ENCODE measurements at regions not wholly inside any gene's neighbourhood (a gene's known extent, or its start where the extent isn't known, plus 50 kb on each side); places are given as distances from the start of the nearest gene placed in this dataset.
"Not testable (repeated sequence)": the region's sequence is repeated elsewhere in the genome, so short reads cannot be mapped to it uniquely, and the experiment has no call there.

DNA sequence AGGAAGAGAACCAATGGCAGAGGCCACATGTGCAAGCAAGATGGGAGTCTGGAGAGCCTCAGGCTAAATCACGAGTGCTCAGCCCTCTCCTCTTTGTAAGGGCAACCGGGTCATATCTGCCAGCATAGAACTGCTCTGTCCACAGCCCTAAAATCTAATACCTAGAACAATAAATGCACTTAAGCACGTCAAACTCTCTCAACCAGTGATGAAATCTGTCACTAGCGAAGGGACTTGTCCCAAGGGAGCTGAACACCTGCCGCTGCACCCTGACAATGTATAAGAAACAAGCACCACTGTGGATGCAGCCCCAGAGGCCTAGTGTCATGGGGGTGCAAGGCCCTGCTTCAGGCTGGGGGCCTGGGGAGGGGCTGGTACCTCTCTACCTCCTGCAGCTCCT, 82.5 kb downstream of the PRL start:
- no peaks in the 10 kb centered on the region for H3K27me3 ChIP-seq (replicated peaks in 1 of 2; ENCODE audit: control insufficient read depth in 2 of 2, extremely low read depth in 1 of 2, insufficient read depth in 2 of 2, low read length in 1 of 2)
- Mint-ChIP-seq H3K4me3 (no peak overlapping the region), H3K4me1 (no peaks in the 10 kb centered on the region), H3K27me3 (no peaks in the 10 kb centered on the region), H3K36me3 (no peaks in the 10 kb centered on the region), H3K9me3 (no peaks in the 10 kb centered on the region), H3K27ac (no peak overlapping the region)
- H3K36me3 ChIP-seq (ENCODE audit: control insufficient read depth in 2 of 2, extremely low read depth in 1 of 2, insufficient read depth in 1 of 2, low read length in 1 of 2): no peaks in the 10 kb centered on the region
- no peaks in the 10 kb centered on the region for H3K9me3 ChIP-seq
- POLR2A ChIA-PET: no interaction called here
- WGBS (ENCODE audit: insufficient coverage): 53% methylated on average over 3 of the region's 5 CpGs
- DNase-seq (no peak), ATAC-seq (replicated peaks in 1 of 4) (no peak)
- H3K4me1 ChIP-seq (ENCODE audit: control insufficient read depth in 1 of 2, extremely low read depth in 1 of 2, insufficient read depth in 2 of 2, low read length in 2 of 2): no peaks in the 10 kb centered on the region
- no peak overlapping the region for H3K4me3 ChIP-seq (ENCODE audit: control insufficient read depth in 1 of 2, extremely low read depth in 1 of 2, low read length in 1 of 2)
- no peak overlapping the region for H3K27ac ChIP-seq (ENCODE audit: low read length)
- CTCF ChIA-PET: interaction anchor here in 1 of 2 donors (0.7 kb wide), 1 partner anchor 937 kb away, joined by 4 read pairs; no protein-coding TSS in a partner anchor

DNA sequence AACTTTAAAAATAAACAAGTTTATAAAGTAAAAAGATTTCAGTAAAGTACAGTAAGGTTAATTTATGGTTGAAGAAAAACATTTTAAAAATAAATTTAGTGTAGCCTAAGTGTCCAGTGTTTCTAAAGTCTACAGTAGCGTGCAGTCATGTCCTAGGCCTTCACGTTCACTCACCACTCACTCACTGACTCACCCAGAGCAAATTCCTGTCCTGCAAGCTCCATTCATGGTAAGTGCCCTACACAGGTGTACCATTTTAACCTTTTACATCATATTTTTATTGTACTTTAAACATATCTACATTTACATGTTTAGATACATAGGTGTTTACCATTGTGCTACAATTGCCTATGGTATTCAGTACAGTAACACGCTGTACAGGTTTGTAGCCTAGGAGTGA, 81.4 kb downstream of the PRL start:
- WGBS (ENCODE audit: insufficient coverage): 58% methylated on average over 2 of the region's 3 CpGs
- H3K27ac Mint-ChIP-seq; DNase-seq; ATAC-seq (replicated peaks in 1 of 4); POLR2A ChIA-PET; H3K4me3 Mint-ChIP-seq; H3K36me3 Mint-ChIP-seq; H3K4me1 Mint-ChIP-seq; H3K4me3 ChIP-seq (ENCODE audit: control insufficient read depth in 1 of 2, extremely low read depth in 1 of 2, low read length in 1 of 2); H3K27me3 ChIP-seq (replicated peaks in 1 of 2; ENCODE audit: control insufficient read depth in 2 of 2, extremely low read depth in 1 of 2, insufficient read depth in 2 of 2, low read length in 1 of 2); H3K27me3 Mint-ChIP-seq; H3K27ac ChIP-seq (ENCODE audit: low read length); H3K9me3 ChIP-seq; H3K4me1 ChIP-seq (ENCODE audit: control insufficient read depth in 1 of 2, extremely low read depth in 1 of 2, insufficient read depth in 2 of 2, low read length in 2 of 2); H3K9me3 Mint-ChIP-seq; H3K36me3 ChIP-seq (ENCODE audit: control insufficient read depth in 2 of 2, extremely low read depth in 1 of 2, insufficient read depth in 1 of 2, low read length in 1 of 2): not testable (repeated sequence)
- CTCF ChIA-PET: interaction anchor here in 1 of 2 donors (0.8 kb wide), 1 partner anchor 232 kb away, joined by 3 read pairs; no protein-coding TSS in a partner anchor

DNA sequence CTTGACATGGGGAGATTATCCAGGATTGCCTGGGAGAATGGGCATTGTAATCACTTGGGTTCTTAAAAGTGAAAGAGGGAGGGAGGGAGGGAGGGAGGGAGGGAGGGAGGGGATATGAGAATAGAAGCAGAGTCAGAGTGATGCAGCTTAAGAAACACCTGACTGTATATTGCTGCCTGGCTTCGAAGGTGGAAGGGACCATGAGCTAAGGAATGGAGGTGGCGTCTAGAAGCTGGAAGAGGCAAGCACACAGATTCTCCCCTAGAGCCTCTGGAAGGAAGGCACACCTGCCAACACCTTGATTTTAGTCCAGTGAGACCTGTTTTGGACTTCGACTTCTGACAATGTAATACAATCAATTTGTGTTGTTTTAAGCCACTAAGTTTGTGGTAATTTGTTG, 78.4 kb downstream of the PRL start:
- H3K27me3 ChIP-seq (replicated peaks in 1 of 2; ENCODE audit: control insufficient read depth in 2 of 2, extremely low read depth in 1 of 2, insufficient read depth in 2 of 2, low read length in 1 of 2): no peaks in the 10 kb centered on the region
- H3K9me3 ChIP-seq: no peaks in the 10 kb centered on the region
- Mint-ChIP-seq H3K4me3 (no peak overlapping the region), H3K27ac (no peak overlapping the region), H3K27me3 (no peaks in the 10 kb centered on the region), H3K36me3 (no peaks in the 10 kb centered on the region), H3K4me1 (no peaks in the 10 kb centered on the region), H3K9me3 (no peaks in the 10 kb centered on the region)
- ChIA-PET POLR2A (no interaction called here), CTCF (no interaction called here)
- DNase-seq (no peak), ATAC-seq (replicated peaks in 1 of 4) (no peak)
- no peak overlapping the region for H3K27ac ChIP-seq (ENCODE audit: low read length)
- H3K4me1 ChIP-seq (ENCODE audit: control insufficient read depth in 1 of 2, extremely low read depth in 1 of 2, insufficient read depth in 2 of 2, low read length in 2 of 2): no peaks in the 10 kb centered on the region
- H3K36me3 ChIP-seq (ENCODE audit: control insufficient read depth in 2 of 2, extremely low read depth in 1 of 2, insufficient read depth in 1 of 2, low read length in 1 of 2): no peaks in the 10 kb centered on the region
- no peak overlapping the region for H3K4me3 ChIP-seq (ENCODE audit: control insufficient read depth in 1 of 2, extremely low read depth in 1 of 2, low read length in 1 of 2)
- 69% methylated on average over 2 of the region's 3 CpGs for WGBS (ENCODE audit: insufficient coverage)

DNA sequence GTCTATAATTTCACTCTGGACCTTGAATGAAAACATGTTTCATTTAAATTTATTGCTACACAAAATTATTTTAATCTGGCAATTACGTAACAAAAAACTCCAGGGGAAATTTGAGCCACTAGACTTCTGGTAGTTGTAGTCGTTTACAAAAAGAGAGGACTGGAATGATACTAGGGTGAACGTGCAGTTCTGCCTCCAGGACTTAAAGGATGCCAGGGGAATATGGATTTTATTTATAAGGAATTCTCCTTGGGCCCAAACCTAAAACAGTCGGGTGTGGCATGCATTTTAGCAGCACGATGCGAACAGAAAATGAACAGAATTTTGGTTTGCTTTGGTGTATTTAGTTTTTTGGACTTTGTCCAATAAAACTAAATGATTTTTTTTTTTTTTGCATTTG, 76.9 kb downstream of the PRL start:
- H3K9me3 Mint-ChIP-seq: no peaks in the 10 kb centered on the region
- no peaks in the 10 kb centered on the region for H3K27me3 Mint-ChIP-seq
- POLR2A ChIA-PET: no interaction called here
- DNase-seq: no peak
- no peak overlapping the region for H3K4me3 Mint-ChIP-seq
- H3K27ac ChIP-seq (ENCODE audit: low read length): no peak overlapping the region
- no peaks in the 10 kb centered on the region for H3K4me1 Mint-ChIP-seq
- no peak overlapping the region for H3K4me3 ChIP-seq (ENCODE audit: control insufficient read depth in 1 of 2, extremely low read depth in 1 of 2, low read length in 1 of 2)
- no peaks in the 10 kb centered on the region for H3K4me1 ChIP-seq (ENCODE audit: control insufficient read depth in 1 of 2, extremely low read depth in 1 of 2, insufficient read depth in 2 of 2, low read length in 2 of 2)
- H3K27ac Mint-ChIP-seq: no peak overlapping the region
- CTCF ChIA-PET: no interaction called here
- H3K36me3 ChIP-seq (ENCODE audit: control insufficient read depth in 2 of 2, extremely low read depth in 1 of 2, insufficient read depth in 1 of 2, low read length in 1 of 2): no peaks in the 10 kb centered on the region
- WGBS (ENCODE audit: insufficient coverage): 69% methylated on average over 3 of the region's 6 CpGs
- no peaks in the 10 kb centered on the region for H3K27me3 ChIP-seq (replicated peaks in 1 of 2; ENCODE audit: control insufficient read depth in 2 of 2, extremely low read depth in 1 of 2, insufficient read depth in 2 of 2, low read length in 1 of 2)
- ATAC-seq (replicated peaks in 1 of 4): no peak
- H3K9me3 ChIP-seq: no peaks in the 10 kb centered on the region
- H3K36me3 Mint-ChIP-seq: no peaks in the 10 kb centered on the region

DNA sequence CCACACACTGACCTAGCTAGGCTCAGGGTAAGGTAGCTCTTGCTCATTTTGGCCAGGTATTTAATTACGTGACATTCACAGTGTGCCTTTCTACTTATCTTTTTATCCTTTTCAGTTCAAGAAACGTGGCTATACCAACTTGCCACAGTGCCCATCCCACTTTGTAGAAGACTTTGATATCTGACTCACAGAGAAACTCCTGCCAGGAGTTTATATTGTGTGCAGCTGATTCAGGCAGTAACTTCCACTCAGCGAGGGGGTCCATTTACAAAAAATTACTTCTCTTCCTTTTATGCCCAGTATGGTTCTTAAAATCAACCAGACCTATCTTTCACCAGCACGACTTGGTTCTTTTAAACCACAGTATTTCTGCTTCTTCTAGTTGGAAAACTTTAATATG, 75.6 kb downstream of the PRL start:
- Histone ChIP-seq H3K27ac (ENCODE audit: low read length) (no peak overlapping the region), H3K36me3 (ENCODE audit: control insufficient read depth in 2 of 2, extremely low read depth in 1 of 2, insufficient read depth in 1 of 2, low read length in 1 of 2) (no peaks in the 10 kb centered on the region), H3K9me3 (no peaks in the 10 kb centered on the region), H3K27me3 (replicated peaks in 1 of 2; ENCODE audit: control insufficient read depth in 2 of 2, extremely low read depth in 1 of 2, insufficient read depth in 2 of 2, low read length in 1 of 2) (no peaks in the 10 kb centered on the region), H3K4me1 (ENCODE audit: control insufficient read depth in 1 of 2, extremely low read depth in 1 of 2, insufficient read depth in 2 of 2, low read length in 2 of 2) (no peaks in the 10 kb centered on the region), H3K4me3 (ENCODE audit: control insufficient read depth in 1 of 2, extremely low read depth in 1 of 2, low read length in 1 of 2) (no peak overlapping the region)
- Mint-ChIP-seq H3K36me3 (no peaks in the 10 kb centered on the region), H3K9me3 (no peaks in the 10 kb centered on the region), H3K4me1 (no peaks in the 10 kb centered on the region), H3K27me3 (no peaks in the 10 kb centered on the region), H3K4me3 (no peak overlapping the region), H3K27ac (no peak overlapping the region)
- ATAC-seq (replicated peaks in 1 of 4) (no peak), DNase-seq (no peak)
- 100% methylated on average over 1 of the region's 4 CpGs for WGBS (ENCODE audit: insufficient coverage)
- ChIA-PET POLR2A (no interaction called here), CTCF (interaction anchor here in 1 of 2 donors (0.7 kb wide), 1 partner anchor 110 kb away, joined by 3 read pairs; no protein-coding TSS in a partner anchor)

DNA sequence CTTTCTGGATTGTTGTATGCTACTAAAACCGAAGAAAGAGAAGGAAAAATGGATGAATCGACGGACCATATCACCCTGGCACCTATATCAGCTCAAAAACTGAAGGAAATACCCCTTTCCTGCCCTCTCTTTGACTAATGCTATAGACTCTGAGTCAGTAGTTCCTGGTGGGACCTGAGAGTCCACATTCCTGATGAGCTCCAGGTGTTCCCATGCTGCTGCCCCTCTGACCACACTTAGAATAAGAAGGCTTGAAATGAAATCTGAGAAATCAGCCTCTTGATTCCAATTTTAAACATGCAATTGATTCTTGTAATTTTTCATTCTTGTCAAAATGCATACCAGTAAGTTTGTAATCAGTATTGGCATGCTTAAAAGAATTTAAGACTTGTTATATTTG, 75.2 kb downstream of the PRL start:
- Histone ChIP-seq H3K4me3 (ENCODE audit: control insufficient read depth in 1 of 2, extremely low read depth in 1 of 2, low read length in 1 of 2) (no peak overlapping the region), H3K4me1 (ENCODE audit: control insufficient read depth in 1 of 2, extremely low read depth in 1 of 2, insufficient read depth in 2 of 2, low read length in 2 of 2) (no peaks in the 10 kb centered on the region), H3K36me3 (ENCODE audit: control insufficient read depth in 2 of 2, extremely low read depth in 1 of 2, insufficient read depth in 1 of 2, low read length in 1 of 2) (no peaks in the 10 kb centered on the region), H3K27me3 (replicated peaks in 1 of 2; ENCODE audit: control insufficient read depth in 2 of 2, extremely low read depth in 1 of 2, insufficient read depth in 2 of 2, low read length in 1 of 2) (no peaks in the 10 kb centered on the region), H3K27ac (ENCODE audit: low read length) (no peak overlapping the region), H3K9me3 (no peaks in the 10 kb centered on the region)
- ATAC-seq (replicated peaks in 1 of 4) (no peak), DNase-seq (no peak)
- Mint-ChIP-seq H3K9me3 (no peaks in the 10 kb centered on the region), H3K4me1 (no peaks in the 10 kb centered on the region), H3K27me3 (no peaks in the 10 kb centered on the region), H3K4me3 (no peak overlapping the region), H3K27ac (no peak overlapping the region), H3K36me3 (no peaks in the 10 kb centered on the region)
- ChIA-PET CTCF (no interaction called here), POLR2A (no interaction called here)
- WGBS (ENCODE audit: insufficient coverage): no CpG with 5 or more reads among the region's 3 CpGs

DNA sequence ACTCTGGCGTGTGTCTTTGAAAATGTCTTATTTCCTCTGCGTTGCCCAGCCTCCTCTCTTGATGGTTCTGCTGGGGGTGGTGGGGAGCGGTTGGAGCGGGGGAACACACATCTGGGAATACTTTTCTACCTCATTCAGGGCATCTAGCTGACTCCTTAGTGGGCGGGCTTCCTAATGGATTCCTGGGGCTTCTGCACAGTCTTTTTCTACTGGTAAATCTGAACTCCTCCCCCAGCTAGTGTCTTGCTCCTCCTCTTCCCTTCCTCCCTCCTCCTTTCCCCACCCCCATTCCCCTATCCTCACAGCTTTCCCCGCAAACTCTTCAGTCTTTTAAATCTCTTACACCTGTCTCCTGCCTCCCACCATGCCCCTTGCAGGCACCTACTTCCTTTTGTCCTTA, 74.4 kb downstream of the PRL start:
- H3K27ac Mint-ChIP-seq: no peak overlapping the region
- H3K27me3 Mint-ChIP-seq: no peaks in the 10 kb centered on the region
- Histone ChIP-seq H3K27me3 (replicated peaks in 1 of 2; ENCODE audit: control insufficient read depth in 2 of 2, extremely low read depth in 1 of 2, insufficient read depth in 2 of 2, low read length in 1 of 2) (no peaks in the 10 kb centered on the region), H3K4me3 (ENCODE audit: control insufficient read depth in 1 of 2, extremely low read depth in 1 of 2, low read length in 1 of 2) (no peak overlapping the region), H3K36me3 (ENCODE audit: control insufficient read depth in 2 of 2, extremely low read depth in 1 of 2, insufficient read depth in 1 of 2, low read length in 1 of 2) (no peaks in the 10 kb centered on the region), H3K9me3 (no peaks in the 10 kb centered on the region), H3K27ac (ENCODE audit: low read length) (no peak overlapping the region), H3K4me1 (ENCODE audit: control insufficient read depth in 1 of 2, extremely low read depth in 1 of 2, insufficient read depth in 2 of 2, low read length in 2 of 2) (no peaks in the 10 kb centered on the region)
- H3K4me1 Mint-ChIP-seq: no peaks in the 10 kb centered on the region
- no peak for ATAC-seq (replicated peaks in 1 of 4)
- no peaks in the 10 kb centered on the region for H3K36me3 Mint-ChIP-seq
- no peak overlapping the region for H3K4me3 Mint-ChIP-seq
- no peak for DNase-seq
- WGBS (ENCODE audit: insufficient coverage): 100% methylated on average over 1 of the region's 6 CpGs
- no peaks in the 10 kb centered on the region for H3K9me3 Mint-ChIP-seq
- ChIA-PET CTCF (no interaction called here), POLR2A (interaction anchor here in 1 of 2 donors (0.7 kb wide), 1 partner anchor 80 kb away, joined by 3 read pairs; no protein-coding TSS in a partner anchor)

All from T-cell (primary cell).